NK-92 treated with Interleukin-12 subunit alpha and Interleukin-12 subunit beta, amount 100 ng/mL, for 24 hours (cell line): ENCODE measurements at regions not wholly inside any gene's neighbourhood (a gene's known extent, or its start where the extent isn't known, plus 50 kb on each side); places are given as distances from the start of the nearest gene placed in this dataset.
"Not testable (repeated sequence)": the region's sequence is repeated elsewhere in the genome, so short reads cannot be mapped to it uniquely, and the experiment has no call there.

Source experiments
- DNase-seq: peaks from one replicate; lab custom pipeline; 2025; lab: John Stamatoyannopoulos, UW

GRCh38 chr12:38480594-38480993 is 164.0 kb downstream of the ALG10B start:
- no peak for DNase-seq

GRCh38 chr12:38484821-38485449 is 168.4 kb downstream of the ALG10B start:
- DNase-seq, result no peak

- DNase-seq, result no peak
These were observed 172.3 kb downstream of the ALG10B start for GRCh38 chr12:38488866-38489265.

- no peak for DNase-seq
These were observed 173.5 kb downstream of the ALG10B start for GRCh38 chr12:38490073-38490472.

- no peak for DNase-seq
These were observed 174.4 kb downstream of the ALG10B start for GRCh38 chr12:38490941-38491340.

- DNase-seq, result no peak
These were observed 184.9 kb downstream of the ALG10B start for GRCh38 chr12:38501481-38501880.

GRCh38 chr12:38501991-38502390 is 185.4 kb downstream of the ALG10B start:
- no peak for DNase-seq

- DNase-seq, result no peak
These were observed 185.8 kb downstream of the ALG10B start for GRCh38 chr12:38502415-38502814.

GRCh38 chr12:38507839-38508238 is 191.3 kb downstream of the ALG10B start:
- DNase-seq, result no peak

- DNase-seq, result no peak
These were observed 191.7 kb downstream of the ALG10B start for GRCh38 chr12:38508246-38508645.

GRCh38 chr12:38515912-38516311 is 199.3 kb downstream of the ALG10B start:
- no peak for DNase-seq

GRCh38 chr12:38516418-38516817 is 199.8 kb downstream of the ALG10B start:
- DNase-seq, result no peak

- no peak for DNase-seq
These were observed 207.3 kb downstream of the ALG10B start for GRCh38 chr12:38523920-38524319.

- no peak for DNase-seq
These were observed 211.1 kb downstream of the ALG10B start for GRCh38 chr12:38527631-38528030.

GRCh38 chr12:38528527-38528926 is 212.0 kb downstream of the ALG10B start:
- DNase-seq, result no peak

GRCh38 chr12:38529281-38529680 is 212.7 kb downstream of the ALG10B start:
- not testable (repeated sequence) for DNase-seq

- DNase-seq, result no peak
These were observed 221.7 kb downstream of the ALG10B start for GRCh38 chr12:38538319-38538718.

GRCh38 chr12:38540156-38540555 is 223.6 kb downstream of the ALG10B start:
- no peak for DNase-seq

- DNase-seq, result no peak
These were observed 225.3 kb downstream of the ALG10B start for GRCh38 chr12:38541849-38542248.

- DNase-seq, result no peak
These were observed 226.6 kb downstream of the ALG10B start for GRCh38 chr12:38543151-38543550.

GRCh38 chr12:38544330-38545066 is 227.9 kb downstream of the ALG10B start:
- no peak for DNase-seq

- DNase-seq, result no peak
These were observed 231.0 kb downstream of the ALG10B start for GRCh38 chr12:38547586-38547985.
